MM.1S (cell line): ENCODE measurements at regions not wholly inside any gene's neighbourhood (a gene's known extent, or its start where the extent isn't known, plus 50 kb on each side); places are given as distances from the start of the nearest gene placed in this dataset.

Source experiments
- EZH2 ChIP-seq: fragments of 300-600 bp; sonication (generic); optimal IDR thresholded peaks from 2 replicates; pipeline ENCODE3; 2017; ENCODE audit warnings: low read depth, mild to moderate bottlenecking, antibody characterized with exemption, low read length, mixed read lengths
- TF ChIP-seq, protein P1 (sequence below): fragments of 300-600 bp; sonication (generic); IDR thresholded peaks from 2 replicates; pipeline ENCODE4 v1.5.1; 2016; ENCODE audit warnings: antibody characterized with exemption, low read length, mixed read lengths

DNA sequence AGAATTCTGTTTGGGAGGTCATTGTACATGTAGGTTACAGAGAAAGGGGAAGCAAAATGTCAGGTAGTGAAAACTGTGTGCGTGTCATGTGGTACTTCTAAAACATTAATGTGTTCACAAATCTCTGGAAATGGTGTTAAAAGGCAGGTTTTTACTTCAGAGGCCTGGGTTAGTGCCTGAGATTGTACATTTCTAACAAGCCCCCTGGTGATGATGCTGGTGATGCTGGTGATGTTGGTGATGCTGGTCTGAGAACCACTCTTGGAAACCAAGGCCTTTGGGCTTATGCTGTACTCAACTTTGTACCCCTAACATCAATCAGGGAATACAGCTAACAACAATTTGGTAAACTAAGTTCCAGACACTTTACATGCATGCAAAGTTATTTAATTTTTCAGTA is 187.1 kb downstream of the SCG2 start:
- TF ChIP-seq, protein P1, sequence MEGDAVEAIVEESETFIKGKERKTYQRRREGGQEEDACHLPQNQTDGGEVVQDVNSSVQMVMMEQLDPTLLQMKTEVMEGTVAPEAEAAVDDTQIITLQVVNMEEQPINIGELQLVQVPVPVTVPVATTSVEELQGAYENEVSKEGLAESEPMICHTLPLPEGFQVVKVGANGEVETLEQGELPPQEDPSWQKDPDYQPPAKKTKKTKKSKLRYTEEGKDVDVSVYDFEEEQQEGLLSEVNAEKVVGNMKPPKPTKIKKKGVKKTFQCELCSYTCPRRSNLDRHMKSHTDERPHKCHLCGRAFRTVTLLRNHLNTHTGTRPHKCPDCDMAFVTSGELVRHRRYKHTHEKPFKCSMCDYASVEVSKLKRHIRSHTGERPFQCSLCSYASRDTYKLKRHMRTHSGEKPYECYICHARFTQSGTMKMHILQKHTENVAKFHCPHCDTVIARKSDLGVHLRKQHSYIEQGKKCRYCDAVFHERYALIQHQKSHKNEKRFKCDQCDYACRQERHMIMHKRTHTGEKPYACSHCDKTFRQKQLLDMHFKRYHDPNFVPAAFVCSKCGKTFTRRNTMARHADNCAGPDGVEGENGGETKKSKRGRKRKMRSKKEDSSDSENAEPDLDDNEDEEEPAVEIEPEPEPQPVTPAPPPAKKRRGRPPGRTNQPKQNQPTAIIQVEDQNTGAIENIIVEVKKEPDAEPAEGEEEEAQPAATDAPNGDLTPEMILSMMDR, result no peak
- TF ChIP-seq EZH2, result no peak
